Activated CD4-positive, alpha-beta T cell treated with anti-CD3 and anti-CD28 coated beads, Interleukin-2, amount 50 U/mL, for 1 hour (primary cell): ENCODE measurements at regions not wholly inside any gene's neighbourhood (a gene's known extent, or its start where the extent isn't known, plus 50 kb on each side); places are given as distances from the start of the nearest gene placed in this dataset.

ENCODE experiments used
- DNase-seq: peaks from one replicate; pipeline ENCODE4 v3.0.0-alpha.2; 2020

DNA sequence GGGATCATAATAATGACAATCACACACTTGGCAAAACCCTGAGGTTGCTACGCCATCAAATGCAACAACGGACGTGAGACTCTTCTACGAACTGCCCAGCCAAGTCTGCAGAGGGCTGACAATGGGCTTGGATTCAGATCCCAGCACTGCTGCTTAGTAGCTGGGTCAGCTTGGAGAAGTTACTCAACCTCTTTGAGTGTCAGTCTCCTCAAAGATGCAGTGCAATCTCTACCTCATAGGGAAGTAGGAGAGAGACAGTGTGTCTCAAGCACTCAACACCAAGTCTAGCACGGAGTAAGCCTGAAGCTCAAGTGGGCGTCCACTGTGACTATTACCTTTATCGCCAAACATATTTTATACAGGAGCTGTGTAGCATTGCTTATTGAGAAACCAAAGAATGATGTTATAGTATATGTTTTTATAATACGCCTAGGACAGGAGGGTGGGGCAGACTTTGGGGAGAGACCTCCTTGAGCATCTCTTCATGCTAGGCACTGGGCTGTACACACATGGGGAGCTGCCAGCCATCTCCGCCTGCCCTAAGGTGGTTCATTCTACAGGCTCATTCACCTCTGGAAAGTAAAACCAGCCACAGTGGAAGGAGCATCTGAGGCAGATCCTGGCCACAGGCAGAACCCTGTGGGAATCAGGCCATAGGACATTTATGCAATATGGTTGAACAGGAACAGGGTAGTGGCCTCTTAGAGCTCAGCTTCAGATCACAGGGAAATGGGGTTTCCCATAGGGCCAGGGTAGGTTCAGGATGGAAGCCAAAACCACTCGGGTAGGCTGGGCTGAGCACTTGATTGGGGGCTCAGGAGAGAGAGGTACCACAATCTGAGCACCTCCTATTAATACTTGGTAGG lies 160.2 kb downstream of the MRPL14 start:
- no peak for DNase-seq

DNA sequence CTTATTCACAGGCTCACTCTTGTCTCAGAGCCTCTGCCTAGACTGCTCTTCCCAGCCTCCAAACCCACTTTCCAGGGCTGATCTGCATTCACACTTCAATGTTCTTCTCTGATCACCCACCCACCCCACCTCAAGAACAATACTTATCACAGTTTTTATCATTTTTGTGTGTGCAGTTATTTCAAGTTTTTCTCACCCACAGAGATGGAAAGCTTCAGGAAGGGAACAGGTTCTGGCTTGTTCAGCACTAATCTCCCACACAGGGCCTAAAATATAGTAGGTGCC lies 160.9 kb downstream of the MRPL14 start:
- DNase-seq, result no peak

DNA sequence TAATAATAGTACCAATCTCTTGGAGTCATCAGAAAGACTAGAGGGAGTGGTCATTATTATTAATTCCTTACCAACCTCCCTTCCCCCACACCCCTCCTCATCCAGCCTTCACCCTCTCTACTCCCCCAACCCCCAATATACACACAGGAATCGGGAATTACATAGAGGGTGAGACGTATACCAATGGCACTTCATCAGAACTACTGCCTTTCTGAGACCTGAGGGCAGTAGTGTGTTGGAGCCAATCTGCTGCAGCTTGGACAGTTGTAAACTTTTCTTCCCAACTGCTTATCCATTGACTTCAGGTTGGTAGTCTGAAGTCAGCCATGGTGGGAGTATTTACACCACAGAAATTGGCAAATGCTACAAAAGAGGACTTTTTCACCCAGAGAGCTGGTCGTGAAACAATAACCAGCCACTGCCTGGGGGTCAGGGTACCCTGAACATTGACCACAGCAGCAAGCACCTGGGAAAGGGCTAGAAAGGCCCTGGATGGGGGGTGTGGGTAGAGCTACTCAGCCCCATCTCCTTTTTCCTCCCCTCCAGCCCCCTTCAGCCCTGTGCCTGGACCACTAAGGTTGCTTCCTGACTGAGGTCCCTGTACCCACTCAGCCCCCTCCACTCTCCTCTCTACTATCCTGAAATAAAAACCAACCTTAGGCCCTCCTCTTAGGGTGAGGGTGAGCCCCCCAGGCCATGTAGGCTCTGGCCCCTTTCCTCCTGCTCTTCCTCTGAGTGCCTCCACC lies 161.5 kb downstream of the MRPL14 start:
- no peak for DNase-seq

DNA sequence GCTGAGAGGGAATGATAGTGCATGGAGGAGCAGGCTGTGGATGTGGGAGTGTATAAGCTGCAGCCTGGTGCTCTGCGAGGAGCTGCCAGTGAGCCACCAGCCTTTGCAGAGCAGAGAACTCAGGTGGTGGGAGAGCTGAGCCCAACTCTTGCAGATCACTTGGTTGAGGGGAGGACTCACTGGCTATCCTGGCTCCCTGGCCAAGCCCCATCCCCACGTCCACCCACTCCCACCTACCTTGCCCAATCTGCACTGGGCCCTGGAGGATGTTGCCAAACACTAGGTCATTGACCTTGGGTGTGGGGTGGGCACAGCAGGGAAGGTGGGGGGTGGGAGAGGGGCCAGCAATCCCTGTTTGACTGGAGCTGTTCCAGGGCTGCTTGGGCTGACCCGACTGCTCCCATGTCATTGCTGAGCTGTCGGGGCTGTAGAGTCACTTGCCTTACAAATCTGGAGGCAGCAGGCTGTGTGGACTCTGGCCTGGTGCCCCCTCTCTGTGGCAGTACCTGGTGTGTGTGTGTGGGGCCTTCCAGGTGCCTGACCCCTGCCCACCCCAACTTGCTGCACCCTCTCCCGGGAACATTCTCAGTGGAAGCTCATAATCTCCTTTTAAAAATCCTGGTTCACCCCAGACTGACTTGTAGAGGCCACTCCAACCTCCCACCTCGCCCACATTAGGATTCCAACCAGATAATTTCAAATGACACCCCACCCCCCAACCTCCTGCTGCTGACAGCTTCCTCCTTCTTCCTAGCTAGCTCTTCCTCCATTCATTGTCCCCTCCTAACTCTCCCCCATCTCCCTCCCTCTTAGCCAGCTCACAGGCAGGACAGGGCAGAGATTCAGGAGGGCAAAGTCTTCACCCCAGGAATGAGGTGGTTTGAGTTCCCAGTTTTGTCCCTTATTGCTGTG lies 162.3 kb downstream of the MRPL14 start:
- DNase-seq, result no peak

DNA sequence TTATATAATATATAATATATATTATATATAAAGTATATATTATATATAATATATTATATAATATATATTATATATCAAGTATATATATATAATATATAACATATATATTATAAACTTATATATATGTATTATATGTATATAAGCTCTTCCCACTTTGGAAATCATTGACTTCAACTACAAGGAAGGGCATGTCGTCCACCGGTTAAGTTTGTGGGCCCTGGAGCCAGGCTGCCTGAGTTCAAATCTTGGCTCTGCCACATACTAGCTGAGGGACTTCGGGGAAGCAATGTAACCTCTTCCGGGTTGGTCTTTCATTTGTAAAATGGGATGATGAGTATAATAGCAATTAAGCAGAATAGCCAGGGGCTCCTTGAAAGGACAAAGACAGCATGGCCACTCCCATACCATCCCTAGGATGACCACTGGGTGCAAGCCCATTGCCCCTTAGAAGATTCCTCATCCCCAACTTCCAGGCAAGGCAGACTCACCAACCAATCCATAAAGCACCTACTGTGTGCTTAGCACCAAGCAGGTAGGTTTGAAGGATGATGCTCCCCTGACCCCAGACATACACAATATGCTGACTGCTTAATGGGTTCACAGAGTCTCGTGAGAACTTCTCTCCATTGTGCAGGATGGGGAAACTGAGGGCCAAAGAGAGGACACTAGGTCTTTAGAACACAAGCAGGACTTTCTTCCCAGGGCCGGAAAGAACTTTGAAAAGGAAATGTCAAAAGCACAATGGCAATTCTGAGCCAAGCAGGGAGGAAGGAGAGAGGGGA lies 163.2 kb downstream of the MRPL14 start:
- no peak for DNase-seq

DNA sequence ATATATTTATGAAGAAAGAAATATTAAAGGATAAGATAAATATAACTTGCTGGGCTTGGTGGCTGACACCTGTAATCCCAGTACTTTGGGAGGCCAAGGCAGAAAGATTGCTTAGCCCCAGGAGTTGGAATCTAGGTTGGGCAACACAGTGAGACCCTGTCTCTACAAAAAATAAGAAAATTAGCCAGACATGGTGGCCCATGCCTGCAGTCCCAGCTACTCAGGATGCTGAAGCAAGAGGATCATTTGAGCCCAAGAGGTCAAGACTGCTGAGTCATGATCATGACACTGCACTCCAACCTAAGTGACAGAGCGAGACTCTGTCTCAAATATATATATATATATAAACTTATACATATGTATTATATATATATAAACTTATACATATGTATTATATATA lies 164.0 kb downstream of the MRPL14 start:
- no peak for DNase-seq

DNA sequence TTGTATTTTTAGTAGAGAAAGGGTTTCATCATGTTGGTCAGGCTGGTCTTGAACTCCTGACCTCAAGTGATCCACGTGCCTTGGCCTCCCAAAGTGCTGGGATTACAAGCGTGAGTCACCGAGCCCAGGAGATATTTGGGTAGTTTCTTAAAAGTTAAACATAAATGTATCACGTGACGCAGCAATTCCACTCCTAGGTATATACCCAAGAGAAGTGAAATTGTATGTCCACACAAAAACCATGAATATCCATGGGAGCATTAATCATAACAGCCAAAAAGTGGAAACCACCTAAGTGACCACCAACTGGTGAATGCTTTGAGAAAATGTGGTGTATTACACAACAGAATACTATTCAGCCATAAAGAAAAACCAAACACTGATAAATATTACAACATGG lies 164.8 kb downstream of the MRPL14 start:
- DNase-seq, result no peak

DNA sequence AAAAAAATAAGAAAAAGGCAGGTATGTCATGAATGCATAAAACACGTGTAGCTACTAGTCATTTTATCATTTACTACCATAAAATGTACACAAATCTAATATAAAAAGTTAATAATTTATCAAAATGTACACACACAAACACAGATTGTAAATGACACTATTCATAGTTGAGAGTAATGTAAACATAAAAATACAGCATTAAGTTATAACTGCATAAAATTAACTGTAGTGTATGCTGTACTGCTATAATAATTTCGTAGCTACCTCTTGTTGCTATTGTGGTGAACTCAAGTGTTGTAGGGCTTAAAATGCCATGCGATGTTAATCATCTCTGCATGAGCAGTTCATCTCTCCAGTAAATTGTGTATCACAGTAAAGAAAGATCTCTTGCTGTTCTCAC lies 170.0 kb downstream of the MRPL14 start:
- DNase-seq, result no peak

DNA sequence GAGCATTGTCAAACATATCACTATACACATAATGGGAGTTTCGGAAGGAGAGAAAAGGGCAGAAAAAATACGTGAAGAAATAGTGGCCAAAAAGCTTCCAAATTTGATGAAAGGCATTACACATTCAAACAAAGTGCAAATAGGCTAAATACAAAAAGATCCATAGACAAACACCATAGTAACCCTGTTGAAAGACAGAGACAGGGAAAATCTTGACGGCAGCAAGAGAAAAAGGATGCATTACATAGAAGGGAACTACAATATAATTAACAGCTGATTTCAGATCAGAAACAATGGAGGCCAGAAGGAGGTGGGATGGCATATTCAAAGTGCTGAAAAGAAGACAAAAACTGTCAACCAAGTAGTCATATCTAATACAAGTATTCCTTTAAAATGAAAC lies 170.8 kb downstream of the MRPL14 start:
- DNase-seq, result no peak

DNA sequence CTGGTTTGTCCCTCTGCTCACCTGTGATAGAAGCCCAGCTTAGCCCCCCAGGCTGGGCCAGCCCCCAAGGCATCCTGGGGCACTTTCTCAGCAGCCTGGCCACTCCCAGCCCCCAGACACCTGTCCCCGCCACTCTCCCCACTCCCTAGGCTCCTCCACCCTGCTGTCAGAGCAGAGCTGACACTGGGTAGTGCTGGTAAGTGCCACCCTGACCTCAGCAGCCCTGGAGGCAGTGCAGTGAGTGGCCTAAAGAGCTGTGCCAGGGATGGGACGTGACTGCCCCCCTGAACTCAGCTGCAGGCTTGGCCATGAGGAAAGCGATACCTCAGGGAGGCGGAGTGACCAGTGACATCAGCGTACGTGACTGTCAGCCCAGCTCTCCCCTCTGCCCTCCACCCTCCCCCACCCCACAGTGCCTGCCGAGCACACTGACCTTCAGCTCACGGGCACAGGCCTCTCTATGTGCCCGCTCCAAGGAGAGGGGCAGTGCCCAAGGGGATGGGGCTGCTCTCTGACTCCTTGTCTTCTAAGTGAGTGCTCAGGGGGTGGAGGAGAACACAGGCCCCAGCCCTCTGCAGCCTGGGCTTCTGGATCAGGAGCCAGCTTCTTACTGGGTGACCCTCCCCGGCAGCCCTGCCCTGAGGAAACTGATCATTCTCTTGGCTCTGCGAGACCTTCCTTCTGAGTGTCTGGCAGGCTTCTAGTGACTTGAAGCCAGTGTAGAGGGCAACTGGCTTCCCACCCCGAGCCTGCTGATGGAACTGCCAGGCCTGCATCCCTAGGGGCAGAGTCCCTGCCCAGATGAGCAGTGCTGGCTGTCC lies 172.7 kb downstream of the MRPL14 start:
- no peak for DNase-seq

DNA sequence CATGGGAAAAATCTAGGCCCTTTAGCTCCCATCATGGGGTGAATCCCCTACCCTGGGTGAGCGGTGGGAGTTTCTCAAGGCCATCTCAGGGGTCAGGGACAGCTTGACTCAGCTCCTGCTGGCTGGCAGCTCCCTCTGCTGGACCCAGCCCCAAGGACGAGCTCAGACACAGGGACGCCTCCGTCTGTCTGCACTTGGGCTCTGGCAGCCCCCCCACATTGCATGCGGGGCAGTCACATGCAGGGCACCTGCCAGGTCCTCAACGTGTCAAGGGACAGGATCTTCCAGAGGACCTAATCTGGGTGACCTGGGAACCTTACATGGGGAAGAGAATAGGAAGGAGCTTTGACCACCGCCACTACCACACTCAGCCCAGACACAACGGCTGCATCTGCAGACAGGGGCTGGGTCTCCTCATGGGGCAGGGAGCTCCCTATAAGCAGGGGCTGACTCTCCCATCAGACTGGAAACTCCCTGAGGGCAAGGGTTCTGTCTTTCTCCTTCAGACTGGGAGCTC lies 173.4 kb downstream of the MRPL14 start:
- no peak for DNase-seq

DNA sequence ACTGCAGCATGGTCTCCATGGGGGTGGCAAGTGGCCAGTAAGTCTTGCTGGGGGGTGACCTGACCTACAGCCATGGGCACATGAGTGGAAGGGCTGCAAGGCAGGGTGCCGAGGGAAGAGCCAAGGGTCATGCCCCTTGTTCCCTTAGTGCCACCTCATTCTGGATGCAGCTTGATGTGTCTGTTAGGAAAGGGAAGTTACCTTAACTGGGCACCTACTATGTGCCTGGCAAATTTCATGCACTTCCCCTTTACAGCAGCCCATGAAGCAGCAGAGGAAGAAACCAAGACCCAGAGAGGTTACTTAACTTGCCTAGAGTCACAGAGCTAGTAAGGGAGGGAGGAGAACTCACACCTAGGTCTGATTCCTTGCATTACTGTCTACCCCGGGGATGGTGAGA lies 174.0 kb downstream of the MRPL14 start:
- DNase-seq, result no peak

DNA sequence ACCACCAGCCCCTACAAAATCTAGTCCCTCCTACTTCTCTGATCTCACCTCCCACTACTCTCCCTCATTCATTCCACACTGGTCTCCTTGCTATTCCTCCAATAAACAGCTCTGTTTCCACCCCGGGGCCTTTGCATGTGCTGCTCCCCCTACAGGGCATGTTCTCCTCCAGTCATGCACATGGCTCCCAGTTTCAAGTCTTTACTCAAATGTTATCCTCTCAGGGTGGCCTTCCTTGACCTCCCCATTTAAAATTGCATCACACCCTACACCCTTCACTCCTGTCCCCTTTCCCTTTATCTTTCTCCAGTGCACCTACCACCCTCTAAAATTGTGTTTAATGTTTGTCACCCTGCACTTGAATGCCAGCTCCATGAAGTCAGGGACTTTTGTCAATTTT lies 174.5 kb downstream of the MRPL14 start:
- no peak for DNase-seq

DNA sequence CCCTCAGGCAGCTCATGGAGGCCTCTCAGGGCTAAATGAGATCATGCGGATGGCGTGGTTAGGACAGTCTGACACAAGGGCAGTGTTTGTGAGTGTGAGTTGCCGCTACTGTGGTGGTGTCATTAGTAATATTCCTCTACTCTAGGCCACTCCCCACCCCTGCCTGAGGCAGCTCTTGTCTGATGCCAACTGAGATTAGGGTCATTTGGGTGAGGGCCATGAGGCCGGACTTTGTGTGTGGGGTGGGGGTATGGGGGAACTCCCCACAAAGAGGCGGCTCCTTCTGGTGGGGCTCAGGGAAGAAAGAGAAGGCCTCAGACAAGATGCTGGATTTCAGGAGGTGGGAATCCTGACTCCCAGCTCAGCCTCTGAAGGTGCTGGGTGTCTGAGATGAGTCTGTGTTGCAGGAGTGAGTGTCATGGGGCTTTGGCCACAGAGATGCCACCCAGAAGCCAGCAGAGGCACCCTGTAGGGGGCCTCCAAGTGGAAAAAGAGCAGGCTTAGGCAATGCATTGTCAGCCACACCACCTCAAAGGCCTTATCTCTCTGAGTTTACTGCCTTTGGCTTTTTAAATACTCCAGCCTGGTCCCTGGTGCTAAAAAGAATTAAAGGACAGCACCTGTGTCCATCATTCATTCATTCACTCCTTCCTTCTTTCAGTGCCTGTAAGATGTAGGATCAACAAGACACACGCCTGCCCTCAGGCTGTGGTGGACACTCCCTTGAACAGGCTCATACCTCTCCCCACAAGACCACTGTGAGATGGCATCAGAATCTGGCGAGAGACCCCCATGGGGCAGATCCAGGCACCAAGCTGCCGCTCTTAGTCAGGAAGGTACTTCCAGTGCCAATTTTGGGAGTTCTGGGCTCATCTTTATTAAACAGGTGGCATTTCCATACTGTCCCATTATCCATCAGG lies 175.2 kb downstream of the MRPL14 start:
- no peak for DNase-seq

DNA sequence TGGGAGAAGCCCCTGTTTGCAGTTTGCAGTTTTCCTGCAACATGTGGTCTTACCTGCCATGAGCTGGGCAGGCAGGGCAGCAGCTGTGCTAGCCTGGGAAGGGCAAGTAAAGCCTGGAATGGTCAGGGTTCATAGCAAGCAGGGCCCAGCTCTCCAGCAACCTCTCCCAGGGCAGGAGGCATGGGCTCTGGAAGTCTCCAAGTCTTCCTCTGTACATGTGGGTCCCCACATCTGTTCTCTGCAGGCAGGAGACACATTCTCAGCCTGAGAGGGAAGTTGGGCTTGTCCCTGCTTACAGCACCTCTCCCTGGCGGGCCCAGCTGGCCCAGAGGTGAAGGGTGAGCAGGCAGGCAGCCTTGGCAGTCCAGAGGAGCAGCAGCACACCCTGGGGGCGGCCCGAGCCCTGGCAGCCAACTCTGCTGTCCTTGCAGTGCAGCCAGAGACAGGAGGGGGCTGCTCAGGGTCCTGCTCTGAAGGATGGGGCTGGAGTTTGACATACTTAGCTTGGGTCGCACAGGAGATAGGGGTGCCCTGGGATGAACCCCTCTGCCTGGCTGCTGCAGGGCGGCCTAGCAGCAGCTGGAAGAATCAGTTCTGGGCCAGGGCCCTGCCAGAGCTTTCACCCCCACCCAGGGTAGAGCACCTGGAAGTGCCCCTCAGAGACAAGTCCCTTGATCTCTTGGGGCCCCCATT lies 176.0 kb downstream of the MRPL14 start:
- no peak for DNase-seq

DNA sequence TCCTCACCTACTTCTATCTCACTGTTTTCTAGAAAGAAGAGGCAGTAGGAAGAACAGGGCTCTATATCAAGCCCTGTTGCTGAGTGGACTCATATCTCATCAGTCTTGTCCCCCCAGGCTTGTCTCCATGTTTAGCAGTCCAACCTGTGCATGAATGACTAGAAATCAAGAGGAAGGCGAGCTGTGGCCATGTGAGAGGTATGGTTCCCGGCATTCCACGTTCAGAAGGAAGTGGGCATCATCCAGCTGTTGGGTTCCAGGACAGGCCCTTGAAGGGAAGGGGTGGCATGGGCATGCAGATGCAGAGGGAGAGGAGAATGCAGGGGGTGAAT lies 176.6 kb downstream of the MRPL14 start:
- DNase-seq, result no peak

DNA sequence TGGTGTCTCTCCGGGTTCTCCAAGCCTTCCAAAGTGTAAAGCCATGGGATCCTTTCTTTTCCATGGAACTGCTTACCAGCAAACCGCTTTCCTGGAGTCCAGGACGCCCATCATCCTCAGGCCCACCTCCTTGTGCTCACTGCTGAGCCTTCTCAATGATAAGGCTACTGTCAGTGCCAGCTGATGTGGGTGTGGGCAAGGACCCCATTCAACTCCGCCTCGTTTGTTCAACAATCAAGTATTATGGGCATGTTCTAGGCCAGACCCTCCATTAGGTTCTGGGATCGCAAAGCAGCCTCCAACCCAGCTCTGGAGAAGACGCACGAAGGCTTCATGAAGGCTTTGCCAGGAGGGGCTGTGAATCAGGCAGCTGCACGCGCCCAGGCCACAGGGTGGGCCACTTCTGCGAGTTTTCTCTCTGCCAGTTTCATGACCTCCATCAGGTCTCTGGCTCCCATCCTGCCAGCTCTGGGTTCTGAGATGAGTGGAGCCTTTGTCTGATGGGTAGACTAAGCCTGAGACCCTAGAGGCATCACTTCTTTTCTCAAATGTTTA lies 177.1 kb downstream of the MRPL14 start:
- no peak for DNase-seq

DNA sequence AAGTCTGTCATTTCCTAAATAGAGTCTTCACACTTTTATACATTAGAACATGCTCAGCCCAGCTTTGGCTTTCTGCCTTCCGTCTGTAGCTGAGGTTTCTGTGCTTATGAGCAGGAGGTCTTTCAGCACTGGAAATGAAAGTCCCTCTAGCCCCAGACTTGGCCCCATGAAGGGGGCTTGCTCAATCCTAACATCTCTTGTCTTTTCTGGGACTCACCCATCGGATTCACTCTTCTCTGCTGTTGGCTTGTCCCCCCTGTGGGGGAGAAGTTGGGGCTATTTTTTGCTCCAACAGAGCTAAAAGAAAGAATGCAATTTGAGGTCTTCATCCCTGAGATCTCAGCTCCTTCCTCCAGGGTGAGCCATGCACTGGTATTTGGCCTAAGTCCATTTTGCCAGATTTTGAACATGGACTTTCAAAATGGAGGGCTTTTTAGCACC lies 177.7 kb downstream of the MRPL14 start:
- no peak for DNase-seq
